ENCODE measurements at regions not wholly inside any gene's neighbourhood (a gene's known extent, or its start where the extent isn't known, plus 50 kb on each side); places are given as distances from the start of the nearest gene placed in this dataset.

DNA sequence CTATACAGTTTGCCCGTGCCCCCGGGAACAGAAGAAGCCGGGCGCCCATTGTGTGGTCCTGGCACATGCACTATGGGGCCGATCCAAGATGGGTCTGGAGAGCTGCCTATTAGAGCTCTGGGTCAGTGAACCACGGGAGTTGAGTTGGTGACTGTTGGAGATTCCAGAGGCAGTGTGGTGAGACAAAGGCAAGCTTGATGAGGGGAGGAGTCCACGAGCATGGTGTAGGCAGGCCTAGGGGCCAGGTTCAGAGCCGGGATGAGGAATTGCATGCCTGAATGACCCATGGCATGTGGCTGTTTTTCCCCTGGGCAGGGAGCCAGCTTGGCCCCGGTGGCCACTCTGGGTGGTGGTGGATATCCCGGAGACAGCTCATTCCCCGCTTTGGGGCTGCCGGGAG is 84.4 kb upstream of the STC2 start:
- DNase-seq (ENCODE audit: low read depth, low spot score) (no peak), ATAC-seq (peak; percentile 40; the same call in 1 of the 2 replicates)
- H3K4me3 ChIP-seq (replicated peaks in 1 of 2; ENCODE audit: low read depth in 1 of 2, low read length in 2 of 2), result no peak overlapping the region
- H4K20me1 ChIP-seq (ENCODE audit: insufficient read depth), result no peaks in the 10 kb centered on the region
- H2AFZ ChIP-seq (ENCODE audit: low read depth, low read length, poor library complexity, severe bottlenecking), result no peak overlapping the region
- TF ChIP-seq SIN3A (IDR thresholded peaks at IDR 0.05; ENCODE audit: low read depth), result no peak
- TF ChIP-seq, protein P1, sequence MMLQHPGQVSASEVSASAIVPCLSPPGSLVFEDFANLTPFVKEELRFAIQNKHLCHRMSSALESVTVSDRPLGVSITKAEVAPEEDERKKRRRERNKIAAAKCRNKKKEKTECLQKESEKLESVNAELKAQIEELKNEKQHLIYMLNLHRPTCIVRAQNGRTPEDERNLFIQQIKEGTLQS (IDR thresholded peaks at IDR 0.05), result no peak
- TF ChIP-seq, protein P2, sequence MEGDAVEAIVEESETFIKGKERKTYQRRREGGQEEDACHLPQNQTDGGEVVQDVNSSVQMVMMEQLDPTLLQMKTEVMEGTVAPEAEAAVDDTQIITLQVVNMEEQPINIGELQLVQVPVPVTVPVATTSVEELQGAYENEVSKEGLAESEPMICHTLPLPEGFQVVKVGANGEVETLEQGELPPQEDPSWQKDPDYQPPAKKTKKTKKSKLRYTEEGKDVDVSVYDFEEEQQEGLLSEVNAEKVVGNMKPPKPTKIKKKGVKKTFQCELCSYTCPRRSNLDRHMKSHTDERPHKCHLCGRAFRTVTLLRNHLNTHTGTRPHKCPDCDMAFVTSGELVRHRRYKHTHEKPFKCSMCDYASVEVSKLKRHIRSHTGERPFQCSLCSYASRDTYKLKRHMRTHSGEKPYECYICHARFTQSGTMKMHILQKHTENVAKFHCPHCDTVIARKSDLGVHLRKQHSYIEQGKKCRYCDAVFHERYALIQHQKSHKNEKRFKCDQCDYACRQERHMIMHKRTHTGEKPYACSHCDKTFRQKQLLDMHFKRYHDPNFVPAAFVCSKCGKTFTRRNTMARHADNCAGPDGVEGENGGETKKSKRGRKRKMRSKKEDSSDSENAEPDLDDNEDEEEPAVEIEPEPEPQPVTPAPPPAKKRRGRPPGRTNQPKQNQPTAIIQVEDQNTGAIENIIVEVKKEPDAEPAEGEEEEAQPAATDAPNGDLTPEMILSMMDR (IDR thresholded peaks at IDR 0.05 in 2 of 3, conservative IDR thresholded peaks at IDR 0.05 in 1 of 3; ENCODE audit: borderline replicate concordance in 1 of 3, insufficient read depth in 1 of 3, low read depth in 2 of 3, low read length in 2 of 3), result 0 out of 6 replicates have a peak, but pooled peaks of 1 of the 3 experiments have one; percentile 4
- no peak for TF ChIP-seq JUND (IDR thresholded peaks at IDR 0.05)
- ChIA-PET POLR2A (no interaction called here), RAD21 (ENCODE audit: low non-redundant PET in 1 of 2, low total read pairs in 2 of 2, uncharacterized antibody in 2 of 2, unreplicated experiment in 2 of 2) (no interaction called here), CTCF (no interaction called here)
- intact Hi-C loops (cut with micrococcal nuclease), result no loop called here
- no peaks in the 10 kb centered on the region; a peak in 1 of 4 replicates for H3K4me1 ChIP-seq (ENCODE audit: control insufficient read depth in 1 of 2, insufficient read depth in 2 of 2, low read length in 2 of 2)
- no TSS peak for BruUV-seq (replicated peaks)
- H3K36me3 ChIP-seq (ENCODE audit: control insufficient read depth in 1 of 2, insufficient read depth in 2 of 2, low read length in 2 of 2), result no peaks in the 10 kb centered on the region
- no peaks in the 10 kb centered on the region for H3K79me2 ChIP-seq (ENCODE audit: insufficient read depth, low read length)
- H3K27me3 ChIP-seq (ENCODE audit: insufficient read depth, low read length), result no peaks in the 10 kb centered on the region
- no peaks in the 10 kb centered on the region for H3K9me3 ChIP-seq (ENCODE audit: control insufficient read depth in 1 of 2, insufficient read depth in 1 of 2, low read depth in 1 of 2, low read length in 2 of 2)
- H3K27ac ChIP-seq (ENCODE audit: low read depth, low read length), result no peak overlapping the region
- H3K4me2 ChIP-seq (ENCODE audit: low read length), result no peak overlapping the region
- H3K9me2 ChIP-seq (ENCODE audit: insufficient read depth), result no peaks in the 10 kb centered on the region
- H3K9ac ChIP-seq (ENCODE audit: low read length), result no peak overlapping the region

DNA sequence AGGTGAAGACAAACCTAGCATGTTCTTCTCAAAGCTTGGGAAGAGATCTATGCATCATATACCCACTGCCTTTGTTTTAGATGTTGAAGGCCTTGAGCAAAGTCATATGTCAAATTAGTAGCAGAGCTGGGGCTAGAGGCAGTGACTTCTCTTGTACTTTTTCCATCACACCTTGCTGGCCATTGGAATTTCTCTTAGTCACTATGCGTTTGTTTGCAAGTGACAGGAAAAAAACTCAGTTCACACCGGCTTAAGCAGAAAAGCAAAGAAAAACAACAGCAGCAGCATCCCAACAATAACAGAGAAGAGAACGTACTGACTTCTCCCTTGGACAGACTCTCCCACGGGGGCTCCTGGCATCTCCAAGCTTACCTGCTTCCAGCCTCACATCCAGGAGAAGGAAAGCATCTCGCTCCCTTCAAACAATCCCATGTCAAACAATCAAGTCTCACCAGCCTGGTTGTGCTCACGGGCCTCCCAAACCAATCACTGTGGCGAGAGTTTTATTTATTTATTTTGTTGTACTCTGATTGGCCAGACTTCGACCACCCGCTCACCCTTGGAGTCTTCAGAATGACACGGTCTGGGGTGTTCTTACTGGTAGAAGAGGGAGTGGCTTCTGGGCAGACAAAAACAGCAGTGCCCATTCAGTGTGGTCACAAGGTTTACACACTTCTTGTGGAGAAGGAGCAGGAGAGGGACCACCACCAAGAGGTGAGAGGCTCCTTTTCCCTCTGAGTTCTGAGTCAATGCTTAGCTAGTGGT is 83.8 kb upstream of the STC2 start:
- Histone ChIP-seq H3K27me3 (ENCODE audit: insufficient read depth, low read length) (no peaks in the 10 kb centered on the region), H4K20me1 (ENCODE audit: insufficient read depth) (no peaks in the 10 kb centered on the region), H3K9ac (ENCODE audit: low read length) (no peak overlapping the region), H2AFZ (ENCODE audit: low read depth, low read length, poor library complexity, severe bottlenecking) (no peak overlapping the region), H3K4me1 (ENCODE audit: control insufficient read depth in 1 of 2, insufficient read depth in 2 of 2, low read length in 2 of 2) (no peaks in the 10 kb centered on the region; a peak in 1 of 4 replicates), H3K4me2 (ENCODE audit: low read length) (no peak overlapping the region), H3K27ac (ENCODE audit: low read depth, low read length) (no peak overlapping the region), H3K9me3 (ENCODE audit: control insufficient read depth in 1 of 2, insufficient read depth in 1 of 2, low read depth in 1 of 2, low read length in 2 of 2) (no peaks in the 10 kb centered on the region), H3K36me3 (ENCODE audit: control insufficient read depth in 1 of 2, insufficient read depth in 2 of 2, low read length in 2 of 2) (no peaks in the 10 kb centered on the region), H3K79me2 (ENCODE audit: insufficient read depth, low read length) (no peaks in the 10 kb centered on the region), H3K4me3 (replicated peaks in 1 of 2; ENCODE audit: low read depth in 1 of 2, low read length in 2 of 2) (no peak overlapping the region), H3K9me2 (ENCODE audit: insufficient read depth) (no peaks in the 10 kb centered on the region)
- intact Hi-C loops (cut with micrococcal nuclease), result no loop called here
- ChIA-PET POLR2A (no interaction called here), CTCF (no interaction called here), RAD21 (ENCODE audit: low non-redundant PET in 1 of 2, low total read pairs in 2 of 2, uncharacterized antibody in 2 of 2, unreplicated experiment in 2 of 2) (no interaction called here)
- no peak for DNase-seq (ENCODE audit: low read depth, low spot score)
- BruUV-seq (replicated peaks), result no TSS peak
- ATAC-seq, result no peak
- TF ChIP-seq, protein P1 (IDR thresholded peaks at IDR 0.05), result no peak
- TF ChIP-seq POLR2A (IDR thresholded peaks at IDR 0.05; ENCODE audit: borderline replicate concordance, extremely low read depth, insufficient read depth, insufficient read length), result no peak
- no peak for TF ChIP-seq SP1 (IDR thresholded peaks at IDR 0.05; ENCODE audit: low read depth)
- no peak for TF ChIP-seq CEBPB (IDR thresholded peaks at IDR 0.05; ENCODE audit: low read depth)
- TF ChIP-seq POLR2AphosphoS5 (IDR thresholded peaks at IDR 0.05; ENCODE audit: low read depth, low read length), result no peak
- TF ChIP-seq, protein P3, sequence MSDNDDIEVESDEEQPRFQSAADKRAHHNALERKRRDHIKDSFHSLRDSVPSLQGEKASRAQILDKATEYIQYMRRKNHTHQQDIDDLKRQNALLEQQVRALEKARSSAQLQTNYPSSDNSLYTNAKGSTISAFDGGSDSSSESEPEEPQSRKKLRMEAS (IDR thresholded peaks at IDR 0.05), result no peak
- no peak for TF ChIP-seq CBX3 (IDR thresholded peaks at IDR 0.05; ENCODE audit: low read depth)
- no peak for TF ChIP-seq JUND (IDR thresholded peaks at IDR 0.05)
- no peak for TF ChIP-seq EZH2phosphoT487 (IDR thresholded peaks at IDR 0.05; ENCODE audit: borderline replicate concordance)
- no peak for TF ChIP-seq FOSL1 (IDR thresholded peaks at IDR 0.05; ENCODE audit: low read depth)
- TF ChIP-seq ZFX (IDR thresholded peaks at IDR 0.05), result no peak
- TF ChIP-seq, protein P4, sequence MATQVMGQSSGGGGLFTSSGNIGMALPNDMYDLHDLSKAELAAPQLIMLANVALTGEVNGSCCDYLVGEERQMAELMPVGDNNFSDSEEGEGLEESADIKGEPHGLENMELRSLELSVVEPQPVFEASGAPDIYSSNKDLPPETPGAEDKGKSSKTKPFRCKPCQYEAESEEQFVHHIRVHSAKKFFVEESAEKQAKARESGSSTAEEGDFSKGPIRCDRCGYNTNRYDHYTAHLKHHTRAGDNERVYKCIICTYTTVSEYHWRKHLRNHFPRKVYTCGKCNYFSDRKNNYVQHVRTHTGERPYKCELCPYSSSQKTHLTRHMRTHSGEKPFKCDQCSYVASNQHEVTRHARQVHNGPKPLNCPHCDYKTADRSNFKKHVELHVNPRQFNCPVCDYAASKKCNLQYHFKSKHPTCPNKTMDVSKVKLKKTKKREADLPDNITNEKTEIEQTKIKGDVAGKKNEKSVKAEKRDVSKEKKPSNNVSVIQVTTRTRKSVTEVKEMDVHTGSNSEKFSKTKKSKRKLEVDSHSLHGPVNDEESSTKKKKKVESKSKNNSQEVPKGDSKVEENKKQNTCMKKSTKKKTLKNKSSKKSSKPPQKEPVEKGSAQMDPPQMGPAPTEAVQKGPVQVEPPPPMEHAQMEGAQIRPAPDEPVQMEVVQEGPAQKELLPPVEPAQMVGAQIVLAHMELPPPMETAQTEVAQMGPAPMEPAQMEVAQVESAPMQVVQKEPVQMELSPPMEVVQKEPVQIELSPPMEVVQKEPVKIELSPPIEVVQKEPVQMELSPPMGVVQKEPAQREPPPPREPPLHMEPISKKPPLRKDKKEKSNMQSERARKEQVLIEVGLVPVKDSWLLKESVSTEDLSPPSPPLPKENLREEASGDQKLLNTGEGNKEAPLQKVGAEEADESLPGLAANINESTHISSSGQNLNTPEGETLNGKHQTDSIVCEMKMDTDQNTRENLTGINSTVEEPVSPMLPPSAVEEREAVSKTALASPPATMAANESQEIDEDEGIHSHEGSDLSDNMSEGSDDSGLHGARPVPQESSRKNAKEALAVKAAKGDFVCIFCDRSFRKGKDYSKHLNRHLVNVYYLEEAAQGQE (IDR thresholded peaks at IDR 0.05; ENCODE audit: low read depth), result no peak
- no peak for TF ChIP-seq RAD21 (IDR thresholded peaks at IDR 0.05; ENCODE audit: low read depth)

Data from HCT116 (cell line).